Muscle of leg (tissue), 3 donors: ENCODE measurements at regions not wholly inside any gene's neighbourhood (a gene's known extent, or its start where the extent isn't known, plus 50 kb on each side); places are given as distances from the start of the nearest gene placed in this dataset.
"Not testable (repeated sequence)": the region's sequence is repeated elsewhere in the genome, so short reads cannot be mapped to it uniquely, and the experiment has no call there.

Experiments used
- DNase-seq: peaks from one replicate; pipeline ENCODE4 v3.0.0; 2013
- H3K27ac ChIP-seq: one replicate; pipeline ENCODE4 v1.5.1; 2013; ENCODE audit warnings: mild to moderate bottlenecking, low read length, control low read depth
- H3K27me3 ChIP-seq: one replicate; pipeline ENCODE4 v1.6.1; 2013; ENCODE audit warnings: low read length; ENCODE audit not compliant: control insufficient read depth, insufficient read depth
- H3K36me3 ChIP-seq: one replicate; pipeline ENCODE4 v1.6.1; 2013; ENCODE audit warnings: low read length; ENCODE audit not compliant: control insufficient read depth, insufficient read depth
- H3K4me1 ChIP-seq: one replicate; pipeline ENCODE4 v1.6.1; 2013; ENCODE audit warnings: low read length; ENCODE audit not compliant: control insufficient read depth, insufficient read depth
- H3K4me3 ChIP-seq: one replicate; pipeline ENCODE4 v1.5.1; 2013; ENCODE audit warnings: low read length, control low read depth
- H3K9me3 ChIP-seq: replicated peaks from 2 replicates; pipeline ENCODE4 v1.6.1; 2013; ENCODE audit warnings: low read depth, low read length; ENCODE audit not compliant: control insufficient read depth
- WGBS: methylation state at CpG from one replicate; pipeline ENCODE4 v1.1.5; 2013; ENCODE audit warnings: missing lambda C conversion rate; ENCODE audit not compliant: insufficient coverage; 5-methylcytosine and 5-hydroxymethylcytosine counted together

GRCh38 chr9:30015073-30015472, 2369.4 kb upstream of the ACO1 start:
- WGBS: 60% methylated on average over 1 of the region's 4 CpGs
- H3K9me3 ChIP-seq: no peaks in the 10 kb centered on the region
- DNase-seq: no peak

GRCh38 chr9:30020161-30020560, 2364.3 kb upstream of the ACO1 start:
- Histone ChIP-seq H3K4me1 (no peaks in the 10 kb centered on the region), H3K4me3 (no peak overlapping the region), H3K27ac (no peak overlapping the region), H3K27me3 (no peaks in the 10 kb centered on the region), H3K9me3 (no peaks in the 10 kb centered on the region), H3K36me3 (no peaks in the 10 kb centered on the region)
- DNase-seq: no peak
- WGBS: no CpG with 5 or more reads among the region's 2 CpGs

More at GRCh38 chr9:30015073-30015472, 2369.4 kb upstream of the ACO1 start:
- Histone ChIP-seq H3K27ac (no peak overlapping the region), H3K27me3 (no peaks in the 10 kb centered on the region), H3K4me3 (no peak overlapping the region), H3K36me3 (no peaks in the 10 kb centered on the region), H3K4me1 (no peaks in the 10 kb centered on the region)

- Histone ChIP-seq H3K9me3 (no peaks in the 10 kb centered on the region), H3K4me1 (no peaks in the 10 kb centered on the region), H3K4me3 (no peak overlapping the region), H3K27ac (no peak overlapping the region), H3K27me3 (no peaks in the 10 kb centered on the region), H3K36me3 (no peaks in the 10 kb centered on the region)
- DNase-seq: no peak
- no CpG with 5 or more reads among the region's 1 CpG for WGBS
Measured at GRCh38 chr9:30035761-30036160, 2348.7 kb upstream of the ACO1 start.

- no peaks in the 10 kb centered on the region for H3K36me3 ChIP-seq
- no peaks in the 10 kb centered on the region for H3K27me3 ChIP-seq
- H3K4me1 ChIP-seq: no peaks in the 10 kb centered on the region
- no peaks in the 10 kb centered on the region for H3K9me3 ChIP-seq
- 67% methylated on average over 1 of the region's 1 CpG for WGBS
- H3K27ac ChIP-seq: no peak overlapping the region
- no peak overlapping the region for H3K4me3 ChIP-seq
- DNase-seq: no peak
Measured at GRCh38 chr9:30036558-30036957, 2347.9 kb upstream of the ACO1 start.

GRCh38 chr9:30039712-30040111, 2344.7 kb upstream of the ACO1 start:
- Histone ChIP-seq H3K27me3 (no peaks in the 10 kb centered on the region), H3K36me3 (no peaks in the 10 kb centered on the region), H3K4me1 (no peaks in the 10 kb centered on the region), H3K27ac (no peak overlapping the region), H3K9me3 (no peaks in the 10 kb centered on the region), H3K4me3 (no peak overlapping the region)
- WGBS: no CpG with 5 or more reads among the region's 1 CpG
- no peak for DNase-seq

- Histone ChIP-seq H3K4me3 (no peak overlapping the region), H3K4me1 (no peaks in the 10 kb centered on the region), H3K27ac (no peak overlapping the region), H3K36me3 (no peaks in the 10 kb centered on the region), H3K9me3 (no peaks in the 10 kb centered on the region), H3K27me3 (no peaks in the 10 kb centered on the region)
- DNase-seq: no peak
- 67% methylated on average over 7 of the region's 8 CpGs for WGBS
Measured at GRCh38 chr9:30048396-30048795, 2336.0 kb upstream of the ACO1 start.

- WGBS: no CpG with 5 or more reads among the region's 1 CpG
- no peak for DNase-seq
- no peaks in the 10 kb centered on the region for H3K27me3 ChIP-seq
- H3K4me3 ChIP-seq: no peak overlapping the region
- no peaks in the 10 kb centered on the region for H3K4me1 ChIP-seq
- H3K27ac ChIP-seq: no peak overlapping the region
- no peaks in the 10 kb centered on the region for H3K36me3 ChIP-seq
- H3K9me3 ChIP-seq: no peaks in the 10 kb centered on the region
Measured at GRCh38 chr9:30058463-30058862, 2326.0 kb upstream of the ACO1 start.

- H3K36me3 ChIP-seq: no peaks in the 10 kb centered on the region
- no peak overlapping the region for H3K4me3 ChIP-seq
- H3K27me3 ChIP-seq: no peaks in the 10 kb centered on the region
- H3K27ac ChIP-seq: no peak overlapping the region
- H3K4me1 ChIP-seq: no peaks in the 10 kb centered on the region
- H3K9me3 ChIP-seq: no peaks in the 10 kb centered on the region
- DNase-seq: no peak
Measured at GRCh38 chr9:30060976-30061375, 2323.5 kb upstream of the ACO1 start.

- H3K4me1 ChIP-seq: no peaks in the 10 kb centered on the region
- no peak for DNase-seq
- no peaks in the 10 kb centered on the region for H3K36me3 ChIP-seq
- no peaks in the 10 kb centered on the region for H3K27me3 ChIP-seq
- 88% methylated on average over 3 of the region's 8 CpGs for WGBS
- H3K4me3 ChIP-seq: no peak overlapping the region
- no peak overlapping the region for H3K27ac ChIP-seq
- H3K9me3 ChIP-seq: no peaks in the 10 kb centered on the region
Measured at GRCh38 chr9:30065888-30066287, 2318.6 kb upstream of the ACO1 start.

- H3K36me3 ChIP-seq, H3K9me3 ChIP-seq, DNase-seq, H3K27ac ChIP-seq, H3K4me3 ChIP-seq, H3K27me3 ChIP-seq, H3K4me1 ChIP-seq: not testable (repeated sequence)
- no CpG with 5 or more reads among the region's 3 CpGs for WGBS
Measured at GRCh38 chr9:30069236-30069635, 2315.2 kb upstream of the ACO1 start.

GRCh38 chr9:30075022-30075421, 2309.4 kb upstream of the ACO1 start:
- no peak for DNase-seq
- Histone ChIP-seq H3K4me1 (no peaks in the 10 kb centered on the region), H3K36me3 (no peaks in the 10 kb centered on the region), H3K27me3 (no peaks in the 10 kb centered on the region), H3K27ac (no peak overlapping the region), H3K4me3 (no peak overlapping the region), H3K9me3 (no peaks in the 10 kb centered on the region)
- 96% methylated on average over 8 of the region's 15 CpGs for WGBS
